SK-N-SH (cell line): ENCODE measurements at regions not wholly inside any gene's neighbourhood (a gene's known extent, or its start where the extent isn't known, plus 50 kb on each side); places are given as distances from the start of the nearest gene placed in this dataset.

Experiments
- CTCF ChIA-PET: fragments of 300-600, 350-600 bp; formaldehyde crosslinking; extraction: SDS; loops from one replicate; lab custom pipeline; 2021; lab: Yijun Ruan, JAX
- POLR2A ChIA-PET: fragments of 350-600 bp; sonication (Branson Sonifier 250); formaldehyde crosslinking; extraction: SDS; loops from one replicate; lab custom pipeline; 2020; ENCODE audit warnings: antibody characterized with exemption, inconsistent platforms; lab: Yijun Ruan, JAX
- DNase-seq: peaks from one replicate; pipeline ENCODE4 v3.0.0; 2012
- H2AFZ ChIP-seq: fragments of 200-600 bp; sonication (generic); 2 replicates; pipeline ENCODE4 v1.8.1; 2016; ENCODE audit warnings: antibody characterized with exemption, mild to moderate bottlenecking, low read depth
- H3F3A ChIP-seq: fragments of 200-600 bp; sonication (generic); replicated peaks from 2 replicates; pipeline ENCODE3; 2016; ENCODE audit warnings: antibody characterized with exemption, mild to moderate bottlenecking; ENCODE audit not compliant: insufficient read depth
- H3K27ac ChIP-seq, 2 experiments: fragments of 200-500 bp in 1 of 2; fragments of 200-600 bp in 1 of 2; sonication (Bioruptor generic) in 1 of 2; sonication (generic), shearing (Covaris generic) in 1 of 2; 2 replicates each; pipeline versions ENCODE4 v1.5.1 to v1.6.1; 2014 to 2016; ENCODE audit warnings: low read depth in 2 of 2, inconsistent platforms in 1 of 2, low read length in 1 of 2, mild to moderate bottlenecking in 1 of 2, mixed read lengths in 1 of 2
- H3K27me3 ChIP-seq: fragments of 200-600 bp; sonication (generic), shearing (Covaris generic); 2 replicates; pipeline ENCODE4 v1.6.1; 2016; ENCODE audit warnings: mixed run types; ENCODE audit not compliant: insufficient read depth
- H3K36me3 ChIP-seq, 2 experiments: fragments of 200-500 bp in 1 of 2; fragments of 200-600 bp in 1 of 2; sonication (Bioruptor generic) in 1 of 2; sonication (generic) in 1 of 2; replicated peaks in 1 of 2; 2 replicates each; pipeline versions ENCODE3 to v1.5.1; 2014 to 2016; ENCODE audit warnings: low read length in 1 of 2, mild to moderate bottlenecking in 1 of 2; ENCODE audit not compliant: insufficient read depth in 2 of 2, control insufficient read depth in 1 of 2
- H3K4me1 ChIP-seq, 2 experiments: fragments of 200-500 bp in 1 of 2; fragments of 200-600 bp in 1 of 2; sonication (Bioruptor generic) in 1 of 2; sonication (generic), shearing (Covaris generic) in 1 of 2; 2 replicates each; pipeline versions ENCODE4 v1.5.1 to v1.6.1; 2014 to 2016; ENCODE audit warnings: low read depth in 1 of 2, low read length in 1 of 2, mixed run types in 1 of 2; ENCODE audit not compliant: insufficient read depth in 2 of 2, control insufficient read depth in 1 of 2
- H3K4me2 ChIP-seq: fragments of 200-600 bp; sonication (generic), shearing (Covaris generic); 2 replicates; pipeline ENCODE4 v1.6.1; 2017; ENCODE audit warnings: mixed run types
- H3K4me3 ChIP-seq, 2 experiments: fragments of 200-500 bp in 1 of 2; fragments of 200-600 bp in 1 of 2; sonication (Bioruptor generic) in 1 of 2; sonication (generic), shearing (Covaris generic) in 1 of 2; 2 replicates each; pipeline versions ENCODE4 v1.5.1 to v1.8.1; 2014 to 2016; ENCODE audit warnings: low read depth in 2 of 2, inconsistent platforms in 1 of 2, low read length in 1 of 2, mild to moderate bottlenecking in 1 of 2, mixed read lengths in 1 of 2, moderate library complexity in 1 of 2
- H3K79me2 ChIP-seq: fragments of 200-600 bp; sonication (generic); 2 replicates; pipeline ENCODE4 v1.8.1; 2017; ENCODE audit warnings: mild to moderate bottlenecking; ENCODE audit not compliant: insufficient read depth
- H3K9ac ChIP-seq: fragments of 200-600 bp; sonication (generic); 2 replicates; pipeline ENCODE4 v1.6.1; 2017; ENCODE audit warnings: mixed run types
- H3K9me2 ChIP-seq: fragments of 200-600 bp; sonication (generic); 2 replicates; pipeline ENCODE4 v1.6.1; 2017; ENCODE audit warnings: mixed run types
- H3K9me3 ChIP-seq: fragments of 200-600 bp; sonication (generic); 2 replicates; pipeline ENCODE4 v1.6.1; 2017; ENCODE audit warnings: mixed run types, mild to moderate bottlenecking, moderate library complexity
- H4K20me1 ChIP-seq: fragments of 200-600 bp; sonication (generic); 2 replicates; pipeline ENCODE4 v1.6.1; 2017; ENCODE audit warnings: mild to moderate bottlenecking, mixed run types; ENCODE audit not compliant: insufficient read depth
- CHD2 ChIP-seq: fragments of 150-350 bp; IDR thresholded peaks from 2 replicates; pipeline ENCODE4 v1.6.1; 2018; ENCODE audit warnings: low read length; ENCODE audit not compliant: partially characterized antibody
- FOSL2 ChIP-seq: IDR thresholded peaks from 2 replicates; pipeline ENCODE4 v1.4.0; 2012; ENCODE audit warnings: low read depth, mild to moderate bottlenecking, moderate library complexity, borderline replicate concordance
- FOXJ3 ChIP-seq: sonication (generic); formaldehyde crosslinking; IDR thresholded peaks from 2 replicates; pipeline ENCODE4 v1.5.1; 2020; ENCODE audit warnings: mild to moderate bottlenecking, missing genetic modification reagents
- MXI1 ChIP-seq: IDR thresholded peaks from 2 replicates; pipeline ENCODE4 v1.6.1; 2012; ENCODE audit warnings: mild to moderate bottlenecking, low read depth, low read length, improper control_type of control experiment
- NRF1 ChIP-seq: IDR thresholded peaks from 2 replicates; pipeline ENCODE4 v1.6.1; 2012; ENCODE audit warnings: low read depth, mild to moderate bottlenecking, low read length
- RCOR1 ChIP-seq: fragments of 150-350 bp; IDR thresholded peaks from 2 replicates; pipeline ENCODE4 v1.6.1; 2017; ENCODE audit warnings: antibody characterized with exemption, low read length
- REST ChIP-seq: IDR thresholded peaks from 2 replicates; pipeline ENCODE4 v1.6.1; 2012; ENCODE audit warnings: mild to moderate bottlenecking, low read depth, low read length, moderate library complexity
- USF2 ChIP-seq: fragments of 150-350 bp; IDR thresholded peaks from 2 replicates; pipeline ENCODE4 v1.6.1; 2017; ENCODE audit warnings: antibody characterized with exemption, low read length, low read depth, borderline replicate concordance
- WGBS: methylation state at CpG from one replicate; pipeline ENCODE4 v1.1.6; 2017; ENCODE audit warnings: low lambda C conversion rate; 5-methylcytosine and 5-hydroxymethylcytosine counted together
- TF ChIP-seq, protein P1 (sequence below): IDR thresholded peaks from 2 replicates; pipeline ENCODE4 v1.4.0; 2012; ENCODE audit warnings: low read depth, borderline replicate concordance
- TF ChIP-seq, protein P2 (sequence below): fragments of 150-350 bp; IDR thresholded peaks from 2 replicates; pipeline ENCODE4 v1.6.1; 2016; ENCODE audit warnings: mild to moderate bottlenecking, low read depth, low read length

DNA sequence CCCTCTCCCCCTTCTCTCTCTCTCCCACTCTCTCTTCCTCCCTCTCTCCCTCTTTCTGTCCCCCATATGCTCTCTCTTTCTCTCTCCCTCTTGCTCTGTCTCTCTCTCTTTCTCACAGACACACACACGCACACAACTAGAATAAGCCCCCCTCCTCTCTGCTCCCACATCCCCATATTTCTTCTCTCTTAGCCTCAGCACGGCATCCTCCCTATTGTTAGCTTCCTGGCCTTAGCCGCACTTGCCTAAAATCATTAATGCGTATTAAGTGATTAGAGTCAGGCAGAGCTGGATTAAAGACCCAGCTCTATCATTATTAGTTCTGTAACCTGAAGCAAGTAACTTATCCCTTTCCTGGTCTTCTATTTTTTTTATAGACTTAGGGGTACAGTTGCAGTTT, 319.0 kb upstream of the C16orf82 start:
- 39% methylated on average over 4 of the region's 4 CpGs for WGBS
- POLR2A ChIA-PET = no interaction called here
- Histone ChIP-seq H4K20me1 (no peaks in the 10 kb centered on the region), H3K27ac (no peak overlapping the region), H3K9ac (no peak overlapping the region), H3K79me2 (no peaks in the 10 kb centered on the region), H3K9me3 (no peaks in the 10 kb centered on the region), H3K4me2 (no peak overlapping the region), H3K27me3 (no peaks in the 10 kb centered on the region), H3F3A (no peaks in the 10 kb centered on the region), H3K36me3 (no peaks in the 10 kb centered on the region), H3K4me1 (no peaks in the 10 kb centered on the region), H2AFZ (no peak overlapping the region), H3K4me3 (no peak overlapping the region), H3K9me2 (no peaks in the 10 kb centered on the region)
- no peak for TF ChIP-seq NRF1
- TF ChIP-seq, protein P1, sequence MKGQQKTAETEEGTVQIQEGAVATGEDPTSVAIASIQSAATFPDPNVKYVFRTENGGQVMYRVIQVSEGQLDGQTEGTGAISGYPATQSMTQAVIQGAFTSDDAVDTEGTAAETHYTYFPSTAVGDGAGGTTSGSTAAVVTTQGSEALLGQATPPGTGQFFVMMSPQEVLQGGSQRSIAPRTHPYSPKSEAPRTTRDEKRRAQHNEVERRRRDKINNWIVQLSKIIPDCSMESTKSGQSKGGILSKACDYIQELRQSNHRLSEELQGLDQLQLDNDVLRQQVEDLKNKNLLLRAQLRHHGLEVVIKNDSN = no peak
- no peak for DNase-seq
- CTCF ChIA-PET = no interaction called here

DNA sequence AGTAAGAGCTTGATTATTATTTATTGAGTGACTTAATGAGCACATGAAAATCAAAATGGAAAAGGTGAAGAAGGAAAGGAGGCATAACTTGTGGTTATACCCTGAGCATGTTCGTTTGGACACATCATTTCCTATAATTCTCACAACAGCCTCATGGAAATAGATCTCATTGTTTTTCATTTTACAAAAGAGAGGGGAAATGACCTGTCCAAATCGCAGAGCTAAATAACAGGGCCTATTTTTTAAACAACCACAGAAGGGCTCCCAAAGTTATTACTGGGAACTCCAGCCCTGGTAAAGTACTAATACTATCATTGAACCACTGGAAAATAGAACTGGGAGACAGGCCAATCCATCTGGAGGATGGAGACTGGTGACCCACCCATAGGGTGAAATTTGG, 317.7 kb upstream of the C16orf82 start:
- Histone ChIP-seq H3K79me2 (no peaks in the 10 kb centered on the region), H2AFZ (no peak overlapping the region), H3F3A (no peaks in the 10 kb centered on the region), H3K27me3 (no peaks in the 10 kb centered on the region), H4K20me1 (no peaks in the 10 kb centered on the region), H3K9me2 (no peaks in the 10 kb centered on the region), H3K36me3 (no peaks in the 10 kb centered on the region), H3K9ac (no peak overlapping the region), H3K4me1 (no peaks in the 10 kb centered on the region), H3K4me3 (no peak overlapping the region), H3K27ac (no peak overlapping the region), H3K4me2 (no peak overlapping the region), H3K9me3 (no peaks in the 10 kb centered on the region)
- WGBS = 3% methylated on average over 2 of the region's 2 CpGs
- TF ChIP-seq CHD2 (no peak), USF2 (no peak), MXI1 (no peak)
- TF ChIP-seq, protein P2, sequence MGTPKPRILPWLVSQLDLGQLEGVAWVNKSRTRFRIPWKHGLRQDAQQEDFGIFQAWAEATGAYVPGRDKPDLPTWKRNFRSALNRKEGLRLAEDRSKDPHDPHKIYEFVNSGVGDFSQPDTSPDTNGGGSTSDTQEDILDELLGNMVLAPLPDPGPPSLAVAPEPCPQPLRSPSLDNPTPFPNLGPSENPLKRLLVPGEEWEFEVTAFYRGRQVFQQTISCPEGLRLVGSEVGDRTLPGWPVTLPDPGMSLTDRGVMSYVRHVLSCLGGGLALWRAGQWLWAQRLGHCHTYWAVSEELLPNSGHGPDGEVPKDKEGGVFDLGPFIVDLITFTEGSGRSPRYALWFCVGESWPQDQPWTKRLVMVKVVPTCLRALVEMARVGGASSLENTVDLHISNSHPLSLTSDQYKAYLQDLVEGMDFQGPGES = no peak
- ChIA-PET CTCF (no interaction called here), POLR2A (interaction anchor here (0.7 kb wide), 1 partner anchor 420 kb away, joined by 3 read pairs; no protein-coding TSS in a partner anchor)
- no peak for DNase-seq

GRCh38 chr16:26752166-26752565, 314.6 kb upstream of the C16orf82 start:
- no peak overlapping the region for H3K4me2 ChIP-seq
- no peaks in the 10 kb centered on the region for H4K20me1 ChIP-seq
- no peak overlapping the region for H2AFZ ChIP-seq
- H3K9me2 ChIP-seq = no peaks in the 10 kb centered on the region
- H3K27me3 ChIP-seq = no peaks in the 10 kb centered on the region
- 49% methylated on average over 2 of the region's 2 CpGs for WGBS
- H3K27ac ChIP-seq = no peak overlapping the region
- ChIA-PET POLR2A (no interaction called here), CTCF (no interaction called here)
- H3K9ac ChIP-seq = no peak overlapping the region
- no peaks in the 10 kb centered on the region for H3K36me3 ChIP-seq
- no peaks in the 10 kb centered on the region for H3F3A ChIP-seq
- H3K4me1 ChIP-seq = no peaks in the 10 kb centered on the region
- no peak overlapping the region for H3K4me3 ChIP-seq
- H3K79me2 ChIP-seq = no peaks in the 10 kb centered on the region
- no peak for DNase-seq
- no peaks in the 10 kb centered on the region for H3K9me3 ChIP-seq
- no peak for TF ChIP-seq REST
- TF ChIP-seq USF2 = no peak
- TF ChIP-seq RCOR1 = no peak
- TF ChIP-seq, protein P1 = no peak
- TF ChIP-seq FOXJ3 = no peak
- TF ChIP-seq FOSL2 = no peak
